ENCODE measurements at regions not wholly inside any gene's neighbourhood (a gene's known extent, or its start where the extent isn't known, plus 50 kb on each side); places are given as distances from the start of the nearest gene placed in this dataset.
"Not testable (repeated sequence)": the region's sequence is repeated elsewhere in the genome, so short reads cannot be mapped to it uniquely, and the experiment has no call there.

DNA sequence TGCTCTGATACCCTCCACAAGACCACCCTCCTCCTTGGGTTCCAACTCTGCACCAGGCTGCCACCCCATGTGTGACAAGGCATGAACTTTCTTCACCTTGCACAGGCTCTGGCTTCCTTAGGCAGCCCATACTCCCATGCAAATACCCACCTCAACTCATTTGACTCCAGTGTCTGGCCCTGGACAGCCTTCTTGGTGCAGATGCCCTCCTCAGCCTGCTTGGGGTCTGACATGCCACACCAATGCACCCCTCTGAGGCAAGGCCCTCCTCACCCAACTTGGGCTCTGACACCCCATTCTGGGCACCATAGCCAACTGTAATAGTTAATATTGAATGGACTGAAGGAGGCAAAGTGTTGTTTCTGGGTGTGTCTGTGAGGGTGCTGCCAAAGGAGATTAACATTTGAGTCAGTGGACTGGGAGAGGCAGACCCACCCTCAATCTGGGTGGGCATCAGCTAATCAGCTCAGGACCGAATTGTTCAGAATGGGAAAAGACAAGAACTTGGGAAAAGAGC is 115.0 kb upstream of the EPB41L4A start:
- Histone ChIP-seq H3K9me3 (no peaks in the 10 kb centered on the region), H3K4me1 (peaks cover 0 to 6% of the 10 kb centered on the region in 2 donors), H3K36me3 (no peaks in the 10 kb centered on the region), H3K4me3 (no peak overlapping the region), H3K27ac (no peak overlapping the region), H3K27me3 (peaks cover 0 to 5% of the 10 kb centered on the region in 2 donors)
- intact Hi-C loops (cut with DNase I), result no loop called here
- no peak for ATAC-seq
- TF ChIP-seq, protein P1, sequence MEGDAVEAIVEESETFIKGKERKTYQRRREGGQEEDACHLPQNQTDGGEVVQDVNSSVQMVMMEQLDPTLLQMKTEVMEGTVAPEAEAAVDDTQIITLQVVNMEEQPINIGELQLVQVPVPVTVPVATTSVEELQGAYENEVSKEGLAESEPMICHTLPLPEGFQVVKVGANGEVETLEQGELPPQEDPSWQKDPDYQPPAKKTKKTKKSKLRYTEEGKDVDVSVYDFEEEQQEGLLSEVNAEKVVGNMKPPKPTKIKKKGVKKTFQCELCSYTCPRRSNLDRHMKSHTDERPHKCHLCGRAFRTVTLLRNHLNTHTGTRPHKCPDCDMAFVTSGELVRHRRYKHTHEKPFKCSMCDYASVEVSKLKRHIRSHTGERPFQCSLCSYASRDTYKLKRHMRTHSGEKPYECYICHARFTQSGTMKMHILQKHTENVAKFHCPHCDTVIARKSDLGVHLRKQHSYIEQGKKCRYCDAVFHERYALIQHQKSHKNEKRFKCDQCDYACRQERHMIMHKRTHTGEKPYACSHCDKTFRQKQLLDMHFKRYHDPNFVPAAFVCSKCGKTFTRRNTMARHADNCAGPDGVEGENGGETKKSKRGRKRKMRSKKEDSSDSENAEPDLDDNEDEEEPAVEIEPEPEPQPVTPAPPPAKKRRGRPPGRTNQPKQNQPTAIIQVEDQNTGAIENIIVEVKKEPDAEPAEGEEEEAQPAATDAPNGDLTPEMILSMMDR (IDR thresholded peaks at IDR 0.05), result no peak
- DNase-seq, result no peak

DNA sequence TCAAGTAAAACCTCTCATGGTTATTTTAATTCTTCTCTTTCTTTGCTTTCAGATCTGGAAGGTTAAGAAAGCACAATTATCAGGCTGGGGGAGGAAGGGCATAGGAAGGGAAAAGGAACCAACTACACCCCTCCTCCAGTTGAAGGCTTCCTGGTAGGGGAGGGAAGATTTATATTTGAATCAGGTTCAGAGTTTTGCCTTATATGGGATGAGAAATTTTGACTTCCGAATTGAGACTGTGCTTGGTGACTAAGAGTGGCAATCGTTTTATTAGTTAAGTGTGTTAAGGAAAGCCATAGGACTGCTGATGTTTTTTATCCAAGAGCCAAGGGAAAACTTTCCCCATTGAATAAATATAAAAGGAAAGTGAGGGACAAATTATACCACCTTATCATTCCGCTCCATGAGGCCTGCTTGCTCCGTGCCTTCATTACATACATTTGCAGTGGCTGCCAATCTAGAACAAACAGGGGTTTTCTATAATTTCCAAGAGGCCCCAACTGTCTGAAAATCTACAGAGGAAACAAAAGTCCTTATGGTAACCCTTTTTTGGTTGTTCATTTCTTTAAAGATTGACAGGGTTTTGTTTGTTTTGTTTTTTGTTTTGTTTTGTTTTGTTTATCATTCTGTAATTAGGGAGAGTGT is 115.7 kb upstream of the EPB41L4A start:
- TF ChIP-seq, protein P1 (IDR thresholded peaks at IDR 0.05), result no peak
- no peaks in the 10 kb centered on the region for H3K36me3 ChIP-seq
- no peak overlapping the region for H3K4me3 ChIP-seq
- DNase-seq, result no peak
- H3K4me1 ChIP-seq, result peaks cover 0 to 1% of the 10 kb centered on the region in 2 donors
- intact Hi-C loops (cut with DNase I), result no loop called here
- no peaks in the 10 kb centered on the region for H3K9me3 ChIP-seq
- peaks cover 0 to 7% of the 10 kb centered on the region in 2 donors for H3K27me3 ChIP-seq
- no peak overlapping the region for H3K27ac ChIP-seq
- no peak for ATAC-seq

DNA sequence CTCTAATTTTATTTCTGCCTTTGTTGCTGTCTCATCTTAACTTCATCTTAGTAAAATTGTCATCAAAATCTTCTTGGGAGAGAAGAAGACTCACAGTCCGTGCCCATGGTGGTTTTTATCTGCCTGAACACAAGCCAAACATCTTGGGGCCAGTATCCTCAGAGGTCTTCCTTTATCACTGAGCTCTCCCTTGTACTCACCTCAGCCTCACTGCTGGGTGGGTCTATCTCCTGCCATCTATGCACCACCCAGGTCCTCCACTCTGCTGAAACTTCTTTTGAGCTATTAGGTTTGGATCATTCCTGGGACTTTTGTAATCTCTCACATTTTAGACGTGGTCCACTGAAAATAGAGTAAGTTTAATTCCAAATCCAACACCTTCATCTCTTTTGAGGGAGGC is 116.3 kb upstream of the EPB41L4A start:
- intact Hi-C loops (cut with DNase I), result no loop called here
- Histone ChIP-seq H3K27ac (no peak overlapping the region), H3K4me3 (no peak overlapping the region), H3K36me3 (no peaks in the 10 kb centered on the region), H3K9me3 (no peaks in the 10 kb centered on the region), H3K27me3 (peaks cover 0 to 7% of the 10 kb centered on the region in 2 donors), H3K4me1 (no peaks in the 10 kb centered on the region)
- TF ChIP-seq, protein P1 (IDR thresholded peaks at IDR 0.05), result no peak
- ATAC-seq (no peak), DNase-seq (no peak)

DNA sequence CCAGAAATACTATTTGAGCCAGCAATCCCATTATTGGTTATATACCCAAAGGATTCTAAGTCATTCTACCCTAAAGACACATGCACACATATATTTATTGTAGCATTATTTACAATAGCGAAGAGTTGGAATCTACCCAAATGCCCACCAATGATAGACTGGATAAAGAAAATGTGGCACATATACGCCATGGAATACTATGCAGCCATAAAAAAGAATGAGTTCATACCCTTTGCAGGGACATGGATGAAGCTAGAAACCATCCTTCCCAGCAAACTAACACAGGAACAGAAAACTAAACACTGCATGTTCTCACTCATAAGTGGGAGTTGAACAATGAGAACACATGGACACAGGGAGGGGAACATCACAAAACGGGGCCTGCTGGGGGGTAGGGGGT is 125.5 kb upstream of the EPB41L4A start:
- intact Hi-C loops (cut with DNase I); H3K27ac ChIP-seq: not testable (repeated sequence)

DNA sequence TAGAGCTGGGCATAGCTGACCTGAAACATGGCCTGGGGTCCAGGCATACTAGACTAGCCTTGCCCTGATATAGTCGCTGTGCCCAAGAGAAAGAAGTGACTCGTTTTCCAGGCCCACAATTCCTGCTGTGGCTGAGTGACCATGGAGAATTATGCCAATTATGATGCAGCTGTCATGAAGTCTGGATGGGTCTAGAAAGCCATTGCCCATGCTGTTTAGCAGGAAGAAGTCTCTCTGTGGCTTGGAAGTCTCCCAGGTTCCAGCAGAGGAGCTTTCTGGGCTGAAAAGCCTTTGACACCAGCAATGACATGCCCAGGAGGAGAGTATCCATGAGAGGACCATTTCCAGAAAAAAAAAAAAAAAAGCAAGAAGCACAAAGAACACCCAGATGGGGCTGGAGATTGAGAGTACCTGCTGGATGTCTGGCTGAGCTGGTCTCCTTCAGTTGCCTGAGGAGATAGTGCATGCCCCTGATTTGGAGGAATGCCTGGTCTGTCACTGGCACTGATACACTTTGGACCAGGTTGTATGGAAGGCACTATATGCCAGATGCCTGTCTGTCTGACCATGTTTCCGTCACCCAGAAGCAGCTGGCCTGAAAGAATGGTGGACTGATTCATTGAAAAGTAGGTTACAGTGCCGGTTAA is 128.0 kb upstream of the EPB41L4A start:
- Histone ChIP-seq H3K27ac (no peak overlapping the region), H3K36me3 (no peaks in the 10 kb centered on the region)

More for the DNA sequence above, 125.5 kb upstream of the EPB41L4A start:
- not testable (repeated sequence) for H3K36me3 ChIP-seq, H3K27me3 ChIP-seq, ATAC-seq, DNase-seq, H3K9me3 ChIP-seq, H3K4me1 ChIP-seq, H3K4me3 ChIP-seq

More for the DNA sequence above, 128.0 kb upstream of the EPB41L4A start:
- intact Hi-C loops (cut with DNase I), result no loop called here
- no peaks in the 10 kb centered on the region for H3K4me1 ChIP-seq
- TF ChIP-seq, protein P1 (IDR thresholded peaks at IDR 0.05), result no peak
- no peaks in the 10 kb centered on the region for H3K27me3 ChIP-seq
- ATAC-seq (no peak), DNase-seq (no peak)
- H3K4me3 ChIP-seq, result no peak overlapping the region
- H3K9me3 ChIP-seq, result no peaks in the 10 kb centered on the region

Measured in left lung (tissue), 4 donors.